ENCODE measurements at regions not wholly inside any gene's neighbourhood (a gene's known extent, or its start where the extent isn't known, plus 50 kb on each side); places are given as distances from the start of the nearest gene placed in this dataset.

- Histone ChIP-seq H4K20me1 (ENCODE audit: insufficient read depth, low read length) (no peaks in the 10 kb centered on the region), H3K79me1 (ENCODE audit: low read depth in 1 of 2, low read length in 2 of 2) (no peaks in the 10 kb centered on the region), H2BK15ac (ENCODE audit: low read depth, low read length) (no peak overlapping the region), H3K27me3 (ENCODE audit: control insufficient read depth, insufficient read depth, low read length) (no peaks in the 10 kb centered on the region), H2AK9ac (replicated peaks; ENCODE audit: low read depth, low read length, poor library complexity) (no peak overlapping the region), H3K36me3 (ENCODE audit: control insufficient read depth, insufficient read depth, low read length) (no peaks in the 10 kb centered on the region), H2BK120ac (ENCODE audit: low read depth, low read length) (no peak overlapping the region), H4K5ac (ENCODE audit: low read depth, low read length) (no peak overlapping the region), H2AK5ac (ENCODE audit: low read depth, low read length) (no peak overlapping the region), H3K14ac (replicated peaks; ENCODE audit: low read depth, low read length) (no peak overlapping the region), H3K9ac (ENCODE audit: low read depth, low read length) (no peak overlapping the region), H3K4me1 (ENCODE audit: control insufficient read depth, insufficient read depth, low read length) (no peaks in the 10 kb centered on the region), H3K4me2 (ENCODE audit: low read depth, low read length) (no peak overlapping the region), H2AFZ (replicated peaks; ENCODE audit: low read length, poor library complexity) (no peak overlapping the region), H3K4ac (ENCODE audit: low read depth, low read length) (no peak overlapping the region), H3K4me3 (ENCODE audit: insufficient read depth, low read depth, low read length) (no peak overlapping the region), H2BK5ac (ENCODE audit: low read depth, low read length, poor library complexity, severe bottlenecking) (no peak overlapping the region), H3K9me3 (ENCODE audit: control insufficient read depth, insufficient read depth, low read length) (peaks cover 2% of the 10 kb centered on the region; the same call in 1 of the 2 replicates), H4K8ac (ENCODE audit: low read depth in 2 of 2, low read length in 2 of 2) (no peak overlapping the region), H2BK20ac (ENCODE audit: low read depth, low read length) (no peak overlapping the region), H3K9me1 (ENCODE audit: insufficient read depth, low read length) (no peaks in the 10 kb centered on the region), H3K23ac (ENCODE audit: low read depth, low read length) (no peak overlapping the region), H3K18ac (ENCODE audit: low read depth, low read length) (no peak overlapping the region), H4K91ac (ENCODE audit: insufficient read depth, low read depth, low read length) (no peak overlapping the region), H3K27ac (ENCODE audit: insufficient read depth, low read length) (no peak overlapping the region), H3K56ac (ENCODE audit: extremely low read depth, insufficient read depth, low read length) (no peak overlapping the region)
- in situ Hi-C loops (cut with MboI; ENCODE audit: low sequenced_read_pairs): no loop called here
- dilution Hi-C loops (cut with HindIII; ENCODE audit: low sequenced_read_pairs, unreplicated experiment): no loop called here
- no TSS peak for BruUV-seq (replicated peaks)
- TF ChIP-seq RFX5 (IDR thresholded peaks at IDR 0.05; ENCODE audit: low read depth, low read length): no peak
- no peak for TF ChIP-seq CTCF (conservative IDR thresholded peaks at IDR 0.05; ENCODE audit: low read depth, low read length)
- no peak for TF ChIP-seq RCOR1 (IDR thresholded peaks at IDR 0.05; ENCODE audit: insufficient replicate concordance, low read length)
- TF ChIP-seq SMC3 (IDR thresholded peaks at IDR 0.05; ENCODE audit: low read depth, low read length): no peak
- no peak for TF ChIP-seq MXI1 (IDR thresholded peaks at IDR 0.05; ENCODE audit: borderline replicate concordance, low read depth, low read length)
- no peak for TF ChIP-seq NFE2L2 (IDR thresholded peaks at IDR 0.05; ENCODE audit: low read depth, low read length)
- no peak for TF ChIP-seq MAZ (IDR thresholded peaks at IDR 0.05; ENCODE audit: borderline replicate concordance, low read depth, low read length)
- no peak for TF ChIP-seq RAD21 (IDR thresholded peaks at IDR 0.05; ENCODE audit: low read length)
- TF ChIP-seq CHD1 (IDR thresholded peaks at IDR 0.05; ENCODE audit: low read depth, low read length): no peak
- no peak for TF ChIP-seq USF2 (IDR thresholded peaks at IDR 0.05; ENCODE audit: low read depth, low read length)
- no peak for TF ChIP-seq POLR2A (IDR thresholded peaks at IDR 0.05; ENCODE audit: low read depth, low read length)
- no peak for TF ChIP-seq ELK1 (IDR thresholded peaks at IDR 0.05; ENCODE audit: borderline replicate concordance, low read depth, low read length)
- TF ChIP-seq CEBPB (IDR thresholded peaks at IDR 0.05; ENCODE audit: low read depth, low read length): no peak
- TF ChIP-seq BHLHE40 (IDR thresholded peaks at IDR 0.05; ENCODE audit: low read depth, low read length): no peak
- TF ChIP-seq MAFK (IDR thresholded peaks at IDR 0.05; ENCODE audit: low read depth, low read length): no peak
- TF ChIP-seq FOS (IDR thresholded peaks at IDR 0.05; ENCODE audit: low read depth, low read length): no peak
- DNase-seq (no peak), ATAC-seq (ENCODE audit: low read depth) (no peak)
- ChIA-PET POLR2A (ENCODE audit: unreplicated experiment) (no interaction called here), CTCF (no interaction called here)
- intact Hi-C loops (cut with micrococcal nuclease): no loop called here
These were observed 782.7 kb upstream of the KIF2B start for GRCh38 chr17:53039981-53040380.

Data from IMR-90 (cell line).